ENCODE measurements at regions not wholly inside any gene's neighbourhood (a gene's known extent, or its start where the extent isn't known, plus 50 kb on each side); places are given as distances from the start of the nearest gene placed in this dataset.

DNA sequence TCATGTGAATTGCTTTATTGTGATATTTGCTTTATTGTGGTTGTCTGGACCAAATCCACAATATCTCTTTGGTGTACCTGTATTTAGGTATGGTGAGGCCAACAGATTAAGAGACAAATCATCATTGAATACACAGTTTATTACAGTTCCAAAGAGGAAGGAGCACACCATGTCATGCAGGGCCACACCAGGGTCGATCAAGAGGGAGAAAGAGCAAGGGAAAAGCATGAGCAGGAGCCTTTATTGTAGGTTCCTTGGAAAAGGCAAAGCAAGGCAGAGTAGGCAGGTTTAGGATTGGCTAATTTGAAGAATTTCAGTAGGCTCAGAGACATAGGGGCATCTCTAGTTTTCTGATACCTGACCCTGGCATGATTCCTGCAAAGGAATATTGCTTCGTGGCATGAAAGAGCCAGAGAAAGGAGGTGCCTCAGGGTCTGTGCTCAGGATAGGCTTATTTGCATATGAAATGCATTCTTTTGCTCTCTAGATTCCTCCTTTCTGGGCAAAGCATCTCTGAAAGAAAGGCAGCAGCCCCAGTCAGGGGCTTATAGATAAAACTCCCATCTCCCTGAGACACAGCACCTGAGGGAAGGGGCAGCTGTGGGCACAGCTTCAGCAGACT, 214.2 kb upstream of the ERBB4 start:
- Histone ChIP-seq H3K9me3 (ENCODE audit: insufficient read depth, low read depth, low read length) (no peaks in the 10 kb centered on the region), H3K4me1 (ENCODE audit: insufficient read depth, low read length) (no peaks in the 10 kb centered on the region), H3K4me2 (ENCODE audit: low read length) (no peak overlapping the region), H4K20me1 (ENCODE audit: insufficient read depth, low read length) (no peaks in the 10 kb centered on the region), H3K27me3 (ENCODE audit: insufficient read depth, low read length) (no peaks in the 10 kb centered on the region), H3K79me2 (ENCODE audit: insufficient read depth, low read length) (no peaks in the 10 kb centered on the region), H3K27ac (ENCODE audit: low read depth, low read length) (no peak overlapping the region), H3K9ac (ENCODE audit: low read length) (no peak overlapping the region), H3K4me3 (ENCODE audit: insufficient read depth, low read depth, low read length) (no peak overlapping the region), H3K36me3 (ENCODE audit: insufficient read depth, low read length) (no peaks in the 10 kb centered on the region), H2AFZ (ENCODE audit: low read depth, low read length) (no peak overlapping the region)
- TF ChIP-seq, protein P1, sequence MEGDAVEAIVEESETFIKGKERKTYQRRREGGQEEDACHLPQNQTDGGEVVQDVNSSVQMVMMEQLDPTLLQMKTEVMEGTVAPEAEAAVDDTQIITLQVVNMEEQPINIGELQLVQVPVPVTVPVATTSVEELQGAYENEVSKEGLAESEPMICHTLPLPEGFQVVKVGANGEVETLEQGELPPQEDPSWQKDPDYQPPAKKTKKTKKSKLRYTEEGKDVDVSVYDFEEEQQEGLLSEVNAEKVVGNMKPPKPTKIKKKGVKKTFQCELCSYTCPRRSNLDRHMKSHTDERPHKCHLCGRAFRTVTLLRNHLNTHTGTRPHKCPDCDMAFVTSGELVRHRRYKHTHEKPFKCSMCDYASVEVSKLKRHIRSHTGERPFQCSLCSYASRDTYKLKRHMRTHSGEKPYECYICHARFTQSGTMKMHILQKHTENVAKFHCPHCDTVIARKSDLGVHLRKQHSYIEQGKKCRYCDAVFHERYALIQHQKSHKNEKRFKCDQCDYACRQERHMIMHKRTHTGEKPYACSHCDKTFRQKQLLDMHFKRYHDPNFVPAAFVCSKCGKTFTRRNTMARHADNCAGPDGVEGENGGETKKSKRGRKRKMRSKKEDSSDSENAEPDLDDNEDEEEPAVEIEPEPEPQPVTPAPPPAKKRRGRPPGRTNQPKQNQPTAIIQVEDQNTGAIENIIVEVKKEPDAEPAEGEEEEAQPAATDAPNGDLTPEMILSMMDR (IDR thresholded peaks at IDR 0.05; ENCODE audit: insufficient read depth, low read depth, low read length) = no peak
- no peak for TF ChIP-seq EZH2 (IDR thresholded peaks at IDR 0.05; ENCODE audit: insufficient read depth, low read length)
- DNase-seq (ENCODE audit: low read depth) (no peak), FAIRE-seq (no peak)
- no peak overlapping the region for H3K27ac Mint-ChIP-seq (ENCODE audit: unreplicated experiment)
- H3K4me3 Mint-ChIP-seq (ENCODE audit: unreplicated experiment) = no peak overlapping the region
- no peaks in the 10 kb centered on the region for H3K36me3 Mint-ChIP-seq (ENCODE audit: low read depth, unreplicated experiment)
- no peaks in the 10 kb centered on the region for H3K27me3 Mint-ChIP-seq (ENCODE audit: low read depth, unreplicated experiment)
- H3K4me1 Mint-ChIP-seq (ENCODE audit: low read depth, unreplicated experiment) = no peaks in the 10 kb centered on the region
- H3K9me3 Mint-ChIP-seq (ENCODE audit: unreplicated experiment) = peaks cover 27% of the 10 kb centered on the region

DNA sequence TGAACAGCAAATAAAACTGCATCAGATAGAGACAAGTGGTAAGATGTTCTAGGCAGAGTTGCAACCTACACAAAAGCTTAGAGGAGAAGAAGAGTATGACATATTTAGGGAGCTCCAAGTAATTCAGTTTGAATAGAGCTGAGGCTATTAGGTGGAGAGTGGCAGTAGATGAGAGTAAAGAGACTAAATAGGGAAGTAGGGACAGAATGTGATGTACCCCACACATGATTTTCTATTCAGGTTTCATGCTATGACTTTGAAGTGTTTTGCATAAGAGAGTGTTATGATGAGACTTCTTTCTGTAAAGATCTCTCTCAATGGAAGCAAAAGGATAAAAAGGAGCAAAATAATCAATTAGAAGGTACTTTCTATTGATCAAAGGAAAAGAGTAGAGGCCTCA, 206.8 kb upstream of the ERBB4 start:
- Mint-ChIP-seq H3K36me3 (ENCODE audit: low read depth, unreplicated experiment) (no peaks in the 10 kb centered on the region), H3K9me3 (ENCODE audit: unreplicated experiment) (no peaks in the 10 kb centered on the region), H3K27me3 (ENCODE audit: low read depth, unreplicated experiment) (no peaks in the 10 kb centered on the region), H3K4me3 (ENCODE audit: unreplicated experiment) (no peak overlapping the region), H3K4me1 (ENCODE audit: low read depth, unreplicated experiment) (no peaks in the 10 kb centered on the region), H3K27ac (ENCODE audit: unreplicated experiment) (no peak overlapping the region)
- Histone ChIP-seq H3K9ac (ENCODE audit: low read length) (no peak overlapping the region), H3K4me3 (ENCODE audit: insufficient read depth, low read depth, low read length) (no peak overlapping the region), H3K9me3 (ENCODE audit: insufficient read depth, low read depth, low read length) (no peaks in the 10 kb centered on the region), H3K27ac (ENCODE audit: low read depth, low read length) (no peak overlapping the region), H3K4me1 (ENCODE audit: insufficient read depth, low read length) (no peaks in the 10 kb centered on the region), H3K36me3 (ENCODE audit: insufficient read depth, low read length) (no peaks in the 10 kb centered on the region), H4K20me1 (ENCODE audit: insufficient read depth, low read length) (no peaks in the 10 kb centered on the region), H3K27me3 (ENCODE audit: insufficient read depth, low read length) (no peaks in the 10 kb centered on the region), H2AFZ (ENCODE audit: low read depth, low read length) (no peak overlapping the region), H3K4me2 (ENCODE audit: low read length) (no peak overlapping the region), H3K79me2 (ENCODE audit: insufficient read depth, low read length) (no peaks in the 10 kb centered on the region)
- TF ChIP-seq, protein P1 (IDR thresholded peaks at IDR 0.05; ENCODE audit: insufficient read depth, low read depth, low read length) = no peak
- TF ChIP-seq EZH2 (IDR thresholded peaks at IDR 0.05; ENCODE audit: insufficient read depth, low read length) = no peak
- DNase-seq (ENCODE audit: low read depth) = no peak
- no peak for FAIRE-seq

DNA sequence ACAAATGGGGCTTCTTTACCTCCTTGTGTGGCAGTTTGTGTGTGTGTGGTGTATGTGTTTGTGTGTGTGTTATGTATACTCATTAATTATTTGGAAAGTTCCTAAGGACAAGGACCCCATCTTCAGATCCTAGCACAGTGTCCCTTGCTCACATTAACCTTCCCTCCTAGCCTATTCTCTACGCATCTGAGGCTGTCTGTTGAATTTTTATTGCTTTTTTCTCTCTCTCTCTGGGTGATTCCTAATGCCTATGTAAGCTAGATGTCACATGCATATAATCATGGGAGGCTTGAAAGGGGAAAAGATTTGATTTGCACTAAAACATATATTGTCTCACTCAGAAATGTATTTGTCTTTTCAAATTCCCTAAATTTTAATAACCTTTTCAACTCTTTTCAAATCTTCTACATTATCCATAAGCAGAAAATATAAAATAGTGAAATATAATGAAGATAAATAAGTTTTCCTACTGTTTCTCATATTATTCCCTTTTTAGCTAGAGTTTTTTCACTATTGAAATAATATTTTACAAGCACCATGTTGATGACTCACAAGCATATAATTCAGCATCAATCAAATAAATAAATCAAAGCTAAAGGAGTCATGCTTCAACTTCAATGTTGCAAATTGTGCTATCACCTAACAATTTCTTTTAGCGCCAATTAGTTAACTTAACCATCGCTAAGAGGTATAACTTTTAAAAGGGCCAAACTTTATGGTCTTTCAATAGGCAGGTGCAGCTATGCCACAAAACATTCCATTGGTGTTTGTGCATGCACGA, 199.0 kb upstream of the ERBB4 start:
- Histone ChIP-seq H3K79me2 (ENCODE audit: insufficient read depth, low read length) (no peaks in the 10 kb centered on the region), H3K9me3 (ENCODE audit: insufficient read depth, low read depth, low read length) (no peaks in the 10 kb centered on the region), H2AFZ (ENCODE audit: low read depth, low read length) (no peak overlapping the region), H4K20me1 (ENCODE audit: insufficient read depth, low read length) (no peaks in the 10 kb centered on the region), H3K4me3 (ENCODE audit: insufficient read depth, low read depth, low read length) (no peak overlapping the region), H3K4me1 (ENCODE audit: insufficient read depth, low read length) (no peaks in the 10 kb centered on the region), H3K27ac (ENCODE audit: low read depth, low read length) (no peak overlapping the region), H3K36me3 (ENCODE audit: insufficient read depth, low read length) (no peaks in the 10 kb centered on the region), H3K4me2 (ENCODE audit: low read length) (no peak overlapping the region), H3K27me3 (ENCODE audit: insufficient read depth, low read length) (no peaks in the 10 kb centered on the region), H3K9ac (ENCODE audit: low read length) (no peak overlapping the region)
- Mint-ChIP-seq H3K27me3 (ENCODE audit: low read depth, unreplicated experiment) (no peaks in the 10 kb centered on the region), H3K4me1 (ENCODE audit: low read depth, unreplicated experiment) (no peaks in the 10 kb centered on the region), H3K4me3 (ENCODE audit: unreplicated experiment) (no peak overlapping the region), H3K36me3 (ENCODE audit: low read depth, unreplicated experiment) (no peaks in the 10 kb centered on the region), H3K9me3 (ENCODE audit: unreplicated experiment) (no peaks in the 10 kb centered on the region), H3K27ac (ENCODE audit: unreplicated experiment) (no peak overlapping the region)
- TF ChIP-seq EZH2 (IDR thresholded peaks at IDR 0.05; ENCODE audit: insufficient read depth, low read length) = no peak
- TF ChIP-seq, protein P1 (IDR thresholded peaks at IDR 0.05; ENCODE audit: insufficient read depth, low read depth, low read length) = no peak
- FAIRE-seq (no peak), DNase-seq (ENCODE audit: low read depth) (peak; percentile 29)
